CD14-positive monocyte (primary cell): ENCODE measurements at regions not wholly inside any gene's neighbourhood (a gene's known extent, or its start where the extent isn't known, plus 50 kb on each side); places are given as distances from the start of the nearest gene placed in this dataset.

ENCODE experiments used
- DNase-seq, 3 donors: peaks; one replicate each; pipeline ENCODE4 v3.0.0-alpha.2; 2011 to 2022
- H2AFZ ChIP-seq: 2 replicates; pipeline ENCODE4 v1.6.0; 2012; ENCODE audit warnings: mild to moderate bottlenecking, low read depth, low read length, inconsistent platforms; ENCODE audit not compliant: insufficient read depth, poor library complexity, severe bottlenecking
- H3K27ac ChIP-seq, 2 donors: 1 replicate in 1 of 2; 2 replicates in 1 of 2; pipeline ENCODE4 v1.5.1; 2012 to 2013; ENCODE audit warnings: low read length in 2 of 2, control low read depth in 1 of 2, inconsistent platforms in 1 of 2, low read depth in 1 of 2, mild to moderate bottlenecking in 1 of 2
- H3K27me3 ChIP-seq, 2 donors: one replicate each; pipeline versions ENCODE4 v1.6.0 to v1.6.1; 2011 to 2013; ENCODE audit warnings: low read length in 2 of 2; ENCODE audit not compliant: control insufficient read depth in 2 of 2, insufficient read depth in 2 of 2
- H3K36me3 ChIP-seq, 2 donors: replicated peaks in 1 of 2; 1 replicate in 1 of 2; 2 replicates in 1 of 2; pipeline versions ENCODE4 v1.5.1 to v1.6.1; 2012 to 2013; ENCODE audit warnings: low read length in 2 of 2, control low read depth in 1 of 2, inconsistent platforms in 1 of 2, mild to moderate bottlenecking in 1 of 2; ENCODE audit not compliant: insufficient read depth in 2 of 2, control insufficient read depth in 1 of 2
- H3K4me1 ChIP-seq, 2 donors: 1 replicate in 1 of 2; 2 replicates in 1 of 2; pipeline versions ENCODE4 v1.5.1 to v1.6.1; 2012 to 2013; ENCODE audit warnings: low read length in 2 of 2, control low read depth in 1 of 2, inconsistent platforms in 1 of 2, mild to moderate bottlenecking in 1 of 2, moderate library complexity in 1 of 2; ENCODE audit not compliant: insufficient read depth in 2 of 2, control insufficient read depth in 1 of 2
- H3K4me2 ChIP-seq: replicated peaks from 2 replicates; pipeline ENCODE3; 2012; ENCODE audit warnings: low read length, moderate library complexity, mild to moderate bottlenecking; ENCODE audit not compliant: poor library complexity, severe bottlenecking; ENCODE audit errors: extremely low read depth
- H3K4me3 ChIP-seq, 3 experiments: fragments of 200-600 bp in 1 of 3; sonication (generic) in 1 of 3; replicated peaks in 1 of 3; 1 replicate in 2 of 3; 2 replicates in 1 of 3; pipeline ENCODE4 v1.5.1; 2011 to 2013; ENCODE audit warnings: low read length in 3 of 3, mild to moderate bottlenecking in 3 of 3, control low read depth in 2 of 3, low read depth in 2 of 3, inconsistent platforms in 1 of 3, moderate library complexity in 1 of 3
- H3K79me2 ChIP-seq: 2 replicates; pipeline ENCODE4 v1.6.0; 2012; ENCODE audit warnings: mild to moderate bottlenecking, control low read depth, inconsistent platforms, low read length, moderate library complexity; ENCODE audit not compliant: insufficient read depth
- H3K9ac ChIP-seq: 2 replicates; pipeline ENCODE4 v1.6.0; 2017; ENCODE audit warnings: low read length, mild to moderate bottlenecking; ENCODE audit not compliant: insufficient read depth, poor library complexity, severe bottlenecking
- H3K9me3 ChIP-seq, 2 donors: replicated peaks in 1 of 2; 1 replicate in 1 of 2; 2 replicates in 1 of 2; pipeline versions ENCODE4 v1.5.1 to v1.6.1; 2012 to 2013; ENCODE audit warnings: low read length in 2 of 2, control low read depth in 1 of 2; ENCODE audit not compliant: control insufficient read depth in 1 of 2, insufficient read depth in 1 of 2
- H4K20me1 ChIP-seq: 2 replicates; pipeline ENCODE4 v1.6.0; 2012; ENCODE audit warnings: mild to moderate bottlenecking, low read length, control low read depth, moderate library complexity; ENCODE audit not compliant: insufficient read depth
- H3K27ac Mint-ChIP-seq, 7 donors: one replicate each; pipeline ENCODE4 v1.8.0; 2020; ENCODE audit warnings: mild to moderate bottlenecking in 7 of 7, mixed read lengths in 7 of 7, moderate library complexity in 6 of 7, inconsistent platforms in 2 of 7
- H3K27me3 Mint-ChIP-seq, 3 donors: one replicate each; pipeline ENCODE4 v1.8.0; 2021 to 2022; ENCODE audit warnings: low read depth in 3 of 3, mild to moderate bottlenecking in 3 of 3, mixed read lengths in 3 of 3, moderate library complexity in 3 of 3, inconsistent platforms in 1 of 3
- H3K36me3 Mint-ChIP-seq, 2 donors: one replicate each; pipeline ENCODE4 v1.8.0; 2020; ENCODE audit warnings: mixed read lengths in 2 of 2, inconsistent platforms in 1 of 2, mild to moderate bottlenecking in 1 of 2
- H3K4me1 Mint-ChIP-seq: one replicate; pipeline ENCODE4 v1.8.0; 2020; ENCODE audit warnings: mild to moderate bottlenecking, mixed read lengths
- H3K4me3 Mint-ChIP-seq, 2 donors: one replicate each; pipeline ENCODE4 v1.8.0; 2020; ENCODE audit warnings: mild to moderate bottlenecking in 2 of 2, mixed read lengths in 2 of 2, moderate library complexity in 1 of 2
- H3K9me3 Mint-ChIP-seq, 7 donors: one replicate each; pipeline ENCODE4 v1.8.0; 2020 to 2022; ENCODE audit warnings: mixed read lengths in 7 of 7, mild to moderate bottlenecking in 6 of 7, moderate library complexity in 6 of 7, inconsistent platforms in 2 of 7
- WGBS: methylation state at CpG from one replicate; pipeline ENCODE4 v1.1.5; 2013; ENCODE audit warnings: missing lambda C conversion rate; ENCODE audit not compliant: insufficient coverage; 5-methylcytosine and 5-hydroxymethylcytosine counted together
- intact Hi-C, 2 donors: fragments of 100-400 bp; cut with micrococcal nuclease; formaldehyde crosslinking; loops; one replicate each; pipeline versions ENCODE4 v1.15.0 to v1.15.1; 2023
- TF ChIP-seq, protein P1 (sequence below): fragments of 200-600 bp; IDR thresholded peaks from one replicate; pipeline ENCODE4 v1.8.0; 2022; ENCODE audit warnings: antibody characterized with exemption, mild to moderate bottlenecking

DNA sequence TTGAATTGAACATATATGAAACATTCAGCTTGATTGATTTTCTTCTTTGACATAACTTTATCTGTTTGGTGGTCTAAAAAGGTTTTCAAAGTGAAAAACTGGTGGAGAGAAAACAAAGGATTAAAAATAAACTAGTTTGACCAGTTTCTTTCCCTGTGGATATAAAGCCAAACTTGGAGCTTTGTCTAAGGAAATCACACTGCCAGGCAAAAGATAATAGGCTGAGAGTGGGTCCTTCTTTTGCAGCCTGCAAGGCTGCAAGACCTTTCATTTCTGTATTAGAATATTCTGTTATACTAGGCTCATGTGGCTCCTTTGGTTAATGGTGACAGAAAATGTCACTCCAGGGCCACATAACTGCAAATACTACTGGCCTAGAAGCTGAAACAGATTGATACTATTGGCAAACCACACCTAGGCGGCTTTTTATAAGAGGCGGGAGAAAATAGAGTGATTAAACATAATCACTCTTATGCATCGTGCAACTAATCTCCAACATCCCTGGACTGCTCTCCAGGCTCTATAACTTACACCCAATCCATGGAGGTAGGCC, 129.1 kb upstream of the ZNF462 start:
- Histone ChIP-seq H3K79me2 (no peaks in the 10 kb centered on the region), H3K9me3 (no peaks in the 10 kb centered on the region), H3K9ac (no peak overlapping the region), H4K20me1 (no peaks in the 10 kb centered on the region), H3K4me1 (no peaks in the 10 kb centered on the region), H3K27me3 (no peaks in the 10 kb centered on the region), H2AFZ (no peak overlapping the region), H3K4me3 (no peak overlapping the region), H3K27ac (no peak overlapping the region), H3K4me2 (no peak overlapping the region), H3K36me3 (no peaks in the 10 kb centered on the region)
- H3K4me3 Mint-ChIP-seq, result no peak overlapping the region
- no peaks in the 10 kb centered on the region for H3K36me3 Mint-ChIP-seq
- TF ChIP-seq, protein P1, sequence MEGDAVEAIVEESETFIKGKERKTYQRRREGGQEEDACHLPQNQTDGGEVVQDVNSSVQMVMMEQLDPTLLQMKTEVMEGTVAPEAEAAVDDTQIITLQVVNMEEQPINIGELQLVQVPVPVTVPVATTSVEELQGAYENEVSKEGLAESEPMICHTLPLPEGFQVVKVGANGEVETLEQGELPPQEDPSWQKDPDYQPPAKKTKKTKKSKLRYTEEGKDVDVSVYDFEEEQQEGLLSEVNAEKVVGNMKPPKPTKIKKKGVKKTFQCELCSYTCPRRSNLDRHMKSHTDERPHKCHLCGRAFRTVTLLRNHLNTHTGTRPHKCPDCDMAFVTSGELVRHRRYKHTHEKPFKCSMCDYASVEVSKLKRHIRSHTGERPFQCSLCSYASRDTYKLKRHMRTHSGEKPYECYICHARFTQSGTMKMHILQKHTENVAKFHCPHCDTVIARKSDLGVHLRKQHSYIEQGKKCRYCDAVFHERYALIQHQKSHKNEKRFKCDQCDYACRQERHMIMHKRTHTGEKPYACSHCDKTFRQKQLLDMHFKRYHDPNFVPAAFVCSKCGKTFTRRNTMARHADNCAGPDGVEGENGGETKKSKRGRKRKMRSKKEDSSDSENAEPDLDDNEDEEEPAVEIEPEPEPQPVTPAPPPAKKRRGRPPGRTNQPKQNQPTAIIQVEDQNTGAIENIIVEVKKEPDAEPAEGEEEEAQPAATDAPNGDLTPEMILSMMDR, result no peak
- intact Hi-C loops, result no loop called here
- peaks cover 0 to 13% (median 4%) of the 10 kb centered on the region in 7 donors for H3K9me3 Mint-ChIP-seq
- peaks cover 0 to 2% (median 0%) of the 10 kb centered on the region in 3 donors for H3K27me3 Mint-ChIP-seq
- peaks cover 11% of the 10 kb centered on the region for H3K4me1 Mint-ChIP-seq
- DNase-seq, result no peak
- H3K27ac Mint-ChIP-seq, result no peak overlapping the region
- 100% methylated on average over 1 of the region's 3 CpGs for WGBS

DNA sequence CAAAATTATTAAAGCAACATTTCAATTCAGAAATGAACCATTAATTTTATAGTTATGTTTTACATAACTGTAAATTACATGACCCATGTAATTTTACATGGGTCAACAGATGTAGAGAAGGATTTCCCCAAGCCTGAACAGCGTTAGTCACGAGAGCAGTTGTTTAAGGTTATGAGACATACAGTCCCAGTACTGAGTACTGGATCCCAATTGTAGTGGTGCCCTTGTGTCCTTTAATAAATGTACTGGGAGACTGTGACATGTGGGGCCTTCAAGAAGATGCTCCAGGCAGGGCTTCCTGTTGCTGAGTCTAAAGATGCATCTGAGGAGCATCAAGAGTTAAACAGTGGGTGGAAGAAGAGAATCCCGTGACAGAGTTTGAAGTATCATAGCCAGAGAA, 125.5 kb upstream of the ZNF462 start:
- no peaks in the 10 kb centered on the region for H3K36me3 Mint-ChIP-seq

More for the DNA sequence above, 125.5 kb upstream of the ZNF462 start:
- peaks cover 0 to 11% (median 3%) of the 10 kb centered on the region in 7 donors for H3K9me3 Mint-ChIP-seq
- no peaks in the 10 kb centered on the region for H3K36me3 ChIP-seq
- intact Hi-C loops, result no loop called here
- H3K4me1 Mint-ChIP-seq, result peaks cover 12% of the 10 kb centered on the region
- TF ChIP-seq, protein P1, result no peak
- no peaks in the 10 kb centered on the region for H3K4me1 ChIP-seq
- no peaks in the 10 kb centered on the region for H4K20me1 ChIP-seq
- H3K9ac ChIP-seq, result no peak overlapping the region
- no peaks in the 10 kb centered on the region for H3K79me2 ChIP-seq
- 89% methylated on average over 3 of the region's 3 CpGs for WGBS
- no peaks in the 10 kb centered on the region for H3K9me3 ChIP-seq
- no peak overlapping the region for H3K4me2 ChIP-seq
- no peak overlapping the region for H3K4me3 Mint-ChIP-seq
- no peak overlapping the region for H3K27ac Mint-ChIP-seq
- H3K27me3 Mint-ChIP-seq, result no peaks in the 10 kb centered on the region
- H2AFZ ChIP-seq, result no peak overlapping the region
- no peak overlapping the region for H3K27ac ChIP-seq
- H3K27me3 ChIP-seq, result no peaks in the 10 kb centered on the region
- no peak for DNase-seq
- no peak overlapping the region for H3K4me3 ChIP-seq
